Transverse colon (tissue), 4 donors: ENCODE measurements at regions not wholly inside any gene's neighbourhood (a gene's known extent, or its start where the extent isn't known, plus 50 kb on each side); places are given as distances from the start of the nearest gene placed in this dataset.

Experiments
- DNase-seq: peaks from one replicate; pipeline ENCODE4 v3.0.0-alpha.2; 2019
- H3K27ac ChIP-seq, 4 donors: fragments of 200-600 bp; sonication (generic); 2 replicates each; pipeline ENCODE4 v1.5.1; 2016 to 2018; ENCODE audit warnings: inconsistent platforms in 4 of 4
- H3K27me3 ChIP-seq: fragments of 200-600 bp; sonication (generic); 2 replicates; pipeline ENCODE4 v1.5.1; 2017; ENCODE audit warnings: inconsistent platforms
- H3K36me3 ChIP-seq, 4 donors: fragments of 200-600 bp; sonication (generic); 2 replicates each; pipeline ENCODE4 v1.5.1; 2017 to 2019; ENCODE audit warnings: inconsistent platforms in 4 of 4
- H3K4me1 ChIP-seq, 4 donors: fragments of 200-600 bp; sonication (generic); 2 replicates each; pipeline ENCODE4 v1.5.1; 2017 to 2020; ENCODE audit warnings: inconsistent platforms in 4 of 4
- H3K4me3 ChIP-seq, 4 donors: fragments of 200-600 bp; sonication (generic); 1 replicate in 1 of 4; 2 replicates in 3 of 4; pipeline versions ENCODE4 v1.5.1 to v1.6.1; 2017 to 2019; ENCODE audit warnings: inconsistent platforms in 4 of 4
- H3K9me3 ChIP-seq, 2 donors: fragments of 200-600 bp; sonication (generic); 2 replicates each; pipeline ENCODE4 v1.5.1; 2017 to 2019; ENCODE audit warnings: inconsistent platforms in 2 of 2
- CTCF ChIP-seq, 5 experiments: fragments of 200-600 bp in 3 of 5; fragments of 450-650 bp in 2 of 5; sonication (generic) in 3 of 5; IDR thresholded peaks; 1 replicate in 2 of 5; 2 replicates in 3 of 5; pipeline ENCODE4 v1.5.1; 2016 to 2017; ENCODE audit warnings: antibody characterized with exemption in 5 of 5, inconsistent platforms in 3 of 5, mild to moderate bottlenecking in 2 of 5, moderate library complexity in 1 of 5
- EP300 ChIP-seq: sonication (generic); formaldehyde crosslinking; IDR thresholded peaks from one replicate; pipeline ENCODE4 v1.6.1; 2017; ENCODE audit warnings: antibody characterized with exemption, low read depth
- POLR2A ChIP-seq: fragments of 450-650 bp; IDR thresholded peaks from one replicate; pipeline ENCODE4 v1.6.1; 2016; ENCODE audit warnings: antibody characterized with exemption, mild to moderate bottlenecking, moderate library complexity
- POLR2AphosphoS5 ChIP-seq, 3 donors: sonication (generic); formaldehyde crosslinking; IDR thresholded peaks; one replicate each; pipeline ENCODE4 v1.6.1; 2016; ENCODE audit warnings: antibody characterized with exemption in 3 of 3
- WGBS, 2 donors: methylation state at CpG; one replicate each; pipeline ENCODE4 v1.1.5; 2018; ENCODE audit warnings: low coverage in 1 of 2; 5-methylcytosine and 5-hydroxymethylcytosine counted together
- in situ Hi-C, 4 donors: fragments of 200-750 bp; cut with MboI; loops; one replicate each; pipeline versions ENCODE4 v1.15.0 to v1.15.1; 2017; ENCODE audit warnings: low sequenced_read_pairs in 3 of 4, low pct_ligation_motif_present in 1 of 4, low pct_unique_long_range_greater_than_20kb in 1 of 4
- intact Hi-C: fragments of 100-400 bp; cut with DNase I; formaldehyde crosslinking; loops from one replicate; pipeline ENCODE4 v1.15.1; 2023; ENCODE audit warnings: low total_unique reads

GRCh38 chr13:97875911-97876310 lies 77.6 kb upstream of the IPO5 start:
- Histone ChIP-seq H3K27me3 (peaks cover 8% of the 10 kb centered on the region), H3K4me3 (no peak overlapping the region), H3K36me3 (no peaks in the 10 kb centered on the region), H3K27ac (no peak overlapping the region), H3K4me1 (no peaks in the 10 kb centered on the region), H3K9me3 (no peaks in the 10 kb centered on the region)
- no peak for DNase-seq
- TF ChIP-seq POLR2A (no peak), POLR2AphosphoS5 (IDR thresholded peaks at IDR 0.05) (no peak), CTCF (IDR thresholded peaks at IDR 0.05) (no peak), EP300 (no peak)
- in situ Hi-C loops (no loop called here), intact Hi-C loops (no loop called here)
- 68 to 73% methylated on average over 6 to 7 of the region's 7 CpGs for WGBS, 2 donors

- intact Hi-C loops: no loop called here
- no peaks in the 10 kb centered on the region for H3K4me1 ChIP-seq
- in situ Hi-C loops: no loop called here
- H3K27ac ChIP-seq: no peak overlapping the region
- no peak overlapping the region for H3K4me3 ChIP-seq
- TF ChIP-seq EP300 (no peak), CTCF (IDR thresholded peaks at IDR 0.05) (no peak), POLR2A (no peak), POLR2AphosphoS5 (IDR thresholded peaks at IDR 0.05) (no peak)
- no peaks in the 10 kb centered on the region for H3K9me3 ChIP-seq
- H3K36me3 ChIP-seq: no peaks in the 10 kb centered on the region
- WGBS, 2 donors: 0 to 73% methylated on average over 1 to 9 of the region's 9 CpGs
- DNase-seq: no peak
- peaks cover 8% of the 10 kb centered on the region for H3K27me3 ChIP-seq
These were observed 74.8 kb upstream of the IPO5 start for GRCh38 chr13:97878431-97879375.

- H3K36me3 ChIP-seq: no peaks in the 10 kb centered on the region
- 45 to 69% methylated on average over 3 to 8 of the region's 8 CpGs for WGBS, 2 donors
- in situ Hi-C loops: no loop called here
- H3K27me3 ChIP-seq: peaks cover 8% of the 10 kb centered on the region
- H3K27ac ChIP-seq: no peak overlapping the region
- no peak overlapping the region for H3K4me3 ChIP-seq
- no peak for DNase-seq
- intact Hi-C loops: no loop called here
- no peak for TF ChIP-seq POLR2A
- no peak for TF ChIP-seq CTCF (IDR thresholded peaks at IDR 0.05)
- no peak for TF ChIP-seq EP300
- no peak for TF ChIP-seq POLR2AphosphoS5 (IDR thresholded peaks at IDR 0.05)
- H3K9me3 ChIP-seq: no peaks in the 10 kb centered on the region
- H3K4me1 ChIP-seq: no peaks in the 10 kb centered on the region
These were observed 73.7 kb upstream of the IPO5 start for GRCh38 chr13:97879646-97880310.

GRCh38 chr13:97880311-97880675 lies 73.2 kb upstream of the IPO5 start:
- Histone ChIP-seq H3K36me3 (no peaks in the 10 kb centered on the region), H3K27ac (no peak overlapping the region), H3K9me3 (no peaks in the 10 kb centered on the region), H3K27me3 (peaks cover 8% of the 10 kb centered on the region), H3K4me3 (no peak overlapping the region), H3K4me1 (no peaks in the 10 kb centered on the region)
- WGBS, 2 donors: 57 to 65% methylated on average over 5 of the region's 5 CpGs
- TF ChIP-seq POLR2A: no peak
- no peak for TF ChIP-seq EP300
- TF ChIP-seq POLR2AphosphoS5 (IDR thresholded peaks at IDR 0.05): no peak
- no peak for TF ChIP-seq CTCF (IDR thresholded peaks at IDR 0.05)
- in situ Hi-C loops (no loop called here), intact Hi-C loops (no loop called here)
- DNase-seq: no peak
